ENCODE measurements at regions not wholly inside any gene's neighbourhood (a gene's known extent, or its start where the extent isn't known, plus 50 kb on each side); places are given as distances from the start of the nearest gene placed in this dataset.

DNA sequence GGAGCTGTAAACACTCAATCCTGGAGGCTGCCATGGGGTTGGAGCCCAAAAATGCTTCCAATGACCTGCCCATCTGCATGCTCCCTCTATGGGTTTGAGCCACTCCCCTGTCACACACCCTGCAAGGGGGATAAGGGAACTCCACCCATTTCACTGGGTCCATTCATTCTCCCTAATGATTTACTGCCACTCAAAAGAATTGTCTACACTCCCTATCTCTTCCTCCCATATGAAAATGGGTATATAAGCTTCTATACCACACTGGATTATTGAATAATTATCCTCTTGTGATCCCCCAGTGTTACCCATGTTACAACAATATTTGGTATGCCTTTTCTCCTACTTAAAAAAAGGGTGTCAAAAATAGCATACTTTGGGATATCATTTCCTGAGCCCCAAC, 260.8 kb upstream of the CCDC196 start:
- Histone ChIP-seq H3K4me3 (ENCODE audit: low read depth in 1 of 2, low read length in 2 of 2) (no peak overlapping the region), H3K27ac (ENCODE audit: low read length) (no peak overlapping the region), H3K27me3 (ENCODE audit: insufficient read depth, low read length, poor library complexity) (peaks cover 4% of the 10 kb centered on the region), H4K20me1 (ENCODE audit: insufficient read depth, low read length) (no peaks in the 10 kb centered on the region), H3K36me3 (ENCODE audit: insufficient read depth, low read length) (no peaks in the 10 kb centered on the region), H2AFZ (ENCODE audit: low read depth, low read length) (no peak overlapping the region), H3K9ac (ENCODE audit: low read depth, low read length) (no peak overlapping the region), H3K4me1 (ENCODE audit: insufficient read depth, low read length) (no peaks in the 10 kb centered on the region), H3K9me3 (ENCODE audit: insufficient read depth, low read length, severe bottlenecking) (no peaks in the 10 kb centered on the region), H3K79me2 (ENCODE audit: insufficient read depth, low read length) (no peaks in the 10 kb centered on the region), H3K4me2 (ENCODE audit: insufficient read depth, low read length) (no peak overlapping the region)
- DNase-seq (no peak), ATAC-seq (ENCODE audit: insufficient read depth, low read depth) (no peak)
- TF ChIP-seq, protein P1, sequence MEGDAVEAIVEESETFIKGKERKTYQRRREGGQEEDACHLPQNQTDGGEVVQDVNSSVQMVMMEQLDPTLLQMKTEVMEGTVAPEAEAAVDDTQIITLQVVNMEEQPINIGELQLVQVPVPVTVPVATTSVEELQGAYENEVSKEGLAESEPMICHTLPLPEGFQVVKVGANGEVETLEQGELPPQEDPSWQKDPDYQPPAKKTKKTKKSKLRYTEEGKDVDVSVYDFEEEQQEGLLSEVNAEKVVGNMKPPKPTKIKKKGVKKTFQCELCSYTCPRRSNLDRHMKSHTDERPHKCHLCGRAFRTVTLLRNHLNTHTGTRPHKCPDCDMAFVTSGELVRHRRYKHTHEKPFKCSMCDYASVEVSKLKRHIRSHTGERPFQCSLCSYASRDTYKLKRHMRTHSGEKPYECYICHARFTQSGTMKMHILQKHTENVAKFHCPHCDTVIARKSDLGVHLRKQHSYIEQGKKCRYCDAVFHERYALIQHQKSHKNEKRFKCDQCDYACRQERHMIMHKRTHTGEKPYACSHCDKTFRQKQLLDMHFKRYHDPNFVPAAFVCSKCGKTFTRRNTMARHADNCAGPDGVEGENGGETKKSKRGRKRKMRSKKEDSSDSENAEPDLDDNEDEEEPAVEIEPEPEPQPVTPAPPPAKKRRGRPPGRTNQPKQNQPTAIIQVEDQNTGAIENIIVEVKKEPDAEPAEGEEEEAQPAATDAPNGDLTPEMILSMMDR (IDR thresholded peaks at IDR 0.05; ENCODE audit: borderline replicate concordance, extremely low read depth, low read length, poor library complexity, severe bottlenecking) = no peak
- TF ChIP-seq EZH2 (IDR thresholded peaks at IDR 0.05; ENCODE audit: borderline replicate concordance, low read depth, low read length, severe bottlenecking) = no peak

DNA sequence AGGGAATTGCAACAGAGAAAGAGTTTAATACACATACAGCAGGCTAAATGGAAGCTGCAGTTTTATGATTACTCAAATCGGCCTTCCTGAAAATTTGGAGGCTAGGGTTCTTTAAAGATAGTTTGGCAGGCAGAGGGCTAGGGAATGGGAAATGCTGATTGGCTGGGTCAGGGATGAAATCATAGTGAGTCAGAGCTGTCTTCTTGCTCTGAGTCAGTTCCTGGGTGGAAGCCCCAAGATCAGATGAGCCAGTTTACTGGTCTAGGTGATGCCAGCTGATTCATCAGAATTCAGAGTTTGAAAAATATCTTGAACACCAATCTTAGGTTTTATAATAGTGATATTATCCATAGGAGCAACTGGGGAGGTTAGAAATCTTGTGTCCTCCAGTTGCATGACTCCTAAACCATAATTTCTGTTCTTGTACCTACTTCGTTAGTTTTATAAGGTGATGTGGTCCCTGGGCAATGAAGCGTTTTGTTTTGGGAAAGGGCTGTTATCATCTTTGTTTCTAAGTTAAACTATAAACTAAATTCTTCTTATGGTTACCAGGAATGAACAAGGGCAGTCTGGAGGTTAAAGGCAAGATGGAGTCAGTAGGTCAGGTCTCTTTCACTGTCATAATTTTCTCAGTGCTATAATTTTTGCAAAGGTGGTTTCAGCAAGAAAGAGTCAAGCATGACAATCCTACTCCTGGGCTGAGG, 257.8 kb upstream of the CCDC196 start:
- Histone ChIP-seq H3K27ac (ENCODE audit: low read length) (no peak overlapping the region), H3K9ac (ENCODE audit: low read depth, low read length) (no peak overlapping the region), H3K79me2 (ENCODE audit: insufficient read depth, low read length) (no peaks in the 10 kb centered on the region), H4K20me1 (ENCODE audit: insufficient read depth, low read length) (no peaks in the 10 kb centered on the region), H3K27me3 (ENCODE audit: insufficient read depth, low read length, poor library complexity) (no peaks in the 10 kb centered on the region), H2AFZ (ENCODE audit: low read depth, low read length) (no peak overlapping the region), H3K4me2 (ENCODE audit: insufficient read depth, low read length) (no peak overlapping the region), H3K4me1 (ENCODE audit: insufficient read depth, low read length) (no peaks in the 10 kb centered on the region), H3K9me3 (ENCODE audit: insufficient read depth, low read length, severe bottlenecking) (no peaks in the 10 kb centered on the region), H3K36me3 (ENCODE audit: insufficient read depth, low read length) (no peaks in the 10 kb centered on the region), H3K4me3 (ENCODE audit: low read depth in 1 of 2, low read length in 2 of 2) (no peak overlapping the region)
- DNase-seq (no peak), ATAC-seq (ENCODE audit: insufficient read depth, low read depth) (no peak)
- TF ChIP-seq, protein P1 (IDR thresholded peaks at IDR 0.05; ENCODE audit: borderline replicate concordance, extremely low read depth, low read length, poor library complexity, severe bottlenecking) = no peak
- no peak for TF ChIP-seq EZH2 (IDR thresholded peaks at IDR 0.05; ENCODE audit: borderline replicate concordance, low read depth, low read length, severe bottlenecking)

DNA sequence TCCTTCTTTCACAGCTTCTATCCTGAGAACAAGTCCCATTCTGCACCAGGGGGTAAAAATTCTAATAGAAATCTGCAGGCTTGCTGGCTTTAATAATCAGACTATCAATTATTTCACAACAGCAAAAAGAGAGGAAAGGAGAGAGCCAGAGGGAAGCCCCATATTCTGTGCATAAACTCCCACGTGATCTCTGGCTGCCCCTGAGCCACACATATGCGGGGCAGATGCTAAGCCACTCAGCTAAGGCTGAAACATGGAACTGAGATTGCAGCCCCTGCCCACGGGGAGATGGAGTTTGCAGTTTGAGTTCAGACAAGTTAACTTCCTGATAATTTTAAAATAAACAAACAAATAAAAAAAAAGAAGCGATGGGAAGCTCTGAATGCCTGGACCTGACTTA, 254.4 kb upstream of the CCDC196 start:
- H4K20me1 ChIP-seq (ENCODE audit: insufficient read depth, low read length) = no peaks in the 10 kb centered on the region
- H3K9me3 ChIP-seq (ENCODE audit: insufficient read depth, low read length, severe bottlenecking) = no peaks in the 10 kb centered on the region
- no peak overlapping the region for H3K4me2 ChIP-seq (ENCODE audit: insufficient read depth, low read length)
- no peaks in the 10 kb centered on the region for H3K27me3 ChIP-seq (ENCODE audit: insufficient read depth, low read length, poor library complexity)
- no peaks in the 10 kb centered on the region for H3K4me1 ChIP-seq (ENCODE audit: insufficient read depth, low read length)
- no peak overlapping the region for H3K4me3 ChIP-seq (ENCODE audit: low read depth in 1 of 2, low read length in 2 of 2)
- H3K79me2 ChIP-seq (ENCODE audit: insufficient read depth, low read length) = no peaks in the 10 kb centered on the region
- H3K27ac ChIP-seq (ENCODE audit: low read length) = no peak overlapping the region
- H2AFZ ChIP-seq (ENCODE audit: low read depth, low read length) = no peak overlapping the region
- DNase-seq (no peak), ATAC-seq (ENCODE audit: insufficient read depth, low read depth) (no peak)
- TF ChIP-seq, protein P1 (IDR thresholded peaks at IDR 0.05; ENCODE audit: borderline replicate concordance, extremely low read depth, low read length, poor library complexity, severe bottlenecking) = no peak
- H3K36me3 ChIP-seq (ENCODE audit: insufficient read depth, low read length) = no peaks in the 10 kb centered on the region
- H3K9ac ChIP-seq (ENCODE audit: low read depth, low read length) = no peak overlapping the region
